Endodermal cell (in vitro differentiated cells): ENCODE measurements at regions not wholly inside any gene's neighbourhood (a gene's known extent, or its start where the extent isn't known, plus 50 kb on each side); places are given as distances from the start of the nearest gene placed in this dataset.

Experiments
- DNase-seq: peaks from one replicate; pipeline ENCODE4 v3.0.0-alpha.2; 2017
- H3K27ac ChIP-seq: 2 replicates; pipeline ENCODE4 v1.5.1; 2013; ENCODE audit warnings: mild to moderate bottlenecking, low read depth, low read length, moderate library complexity
- H3K27me3 ChIP-seq: 2 replicates; pipeline ENCODE4 v1.6.1; 2013; ENCODE audit warnings: mild to moderate bottlenecking, low read length, moderate library complexity; ENCODE audit not compliant: insufficient read depth, control insufficient read depth, poor library complexity, severe bottlenecking
- H3K36me3 ChIP-seq: 2 replicates; pipeline ENCODE4 v1.7.0; 2013; ENCODE audit warnings: mild to moderate bottlenecking, low read length, moderate library complexity; ENCODE audit not compliant: control insufficient read depth, insufficient read depth
- H3K4me1 ChIP-seq: one replicate; pipeline ENCODE4 v1.7.0; 2013; ENCODE audit warnings: low read length; ENCODE audit not compliant: control insufficient read depth, insufficient read depth
- H3K4me3 ChIP-seq: 2 replicates; pipeline ENCODE4 v1.5.1; 2013; ENCODE audit warnings: mild to moderate bottlenecking, low read length, moderate library complexity
- H3K9ac ChIP-seq: 2 replicates; pipeline ENCODE4 v1.6.1; 2013; ENCODE audit warnings: mild to moderate bottlenecking, low read length, moderate library complexity; ENCODE audit not compliant: poor library complexity, severe bottlenecking; ENCODE audit errors: extremely low read depth
- H3K9me3 ChIP-seq: 2 replicates; pipeline ENCODE4 v1.6.1; 2013; ENCODE audit warnings: mild to moderate bottlenecking, low read length, moderate library complexity; ENCODE audit not compliant: control insufficient read depth
- H3K27ac Mint-ChIP-seq: 2 replicates; pipeline ENCODE4 v1.8.0; 2020; ENCODE audit warnings: mixed read lengths
- H3K27me3 Mint-ChIP-seq: 2 replicates; pipeline ENCODE4 v1.8.0; 2021; ENCODE audit warnings: mild to moderate bottlenecking, mixed read lengths; ENCODE audit not compliant: insufficient read depth
- H3K36me3 Mint-ChIP-seq: 2 replicates; pipeline ENCODE4 v1.8.0; 2020; ENCODE audit warnings: low read depth, mixed read lengths
- H3K4me1 Mint-ChIP-seq: 2 replicates; pipeline ENCODE4 v1.8.0; 2020; ENCODE audit warnings: mixed read lengths
- H3K4me3 Mint-ChIP-seq: 2 replicates; pipeline ENCODE4 v1.8.0; 2020; ENCODE audit warnings: mild to moderate bottlenecking, moderate library complexity, mixed read lengths
- H3K9me3 Mint-ChIP-seq: 2 replicates; pipeline ENCODE4 v1.8.0; 2020; ENCODE audit warnings: mild to moderate bottlenecking, mixed read lengths
- CTCF ChIP-seq: fragments of 200-600 bp; sonication (generic); conservative IDR thresholded peaks from 2 replicates; pipeline ENCODE4 v1.5.0; 2021; ENCODE audit warnings: antibody characterized with exemption, mild to moderate bottlenecking
- WGBS, 2 experiments: methylation state at CpG; one replicate each; pipeline versions ENCODE4 v1.1.5 to v1.1.7; 2013; ENCODE audit warnings: missing lambda C conversion rate in 2 of 2, mixed read lengths in 1 of 2; ENCODE audit not compliant: insufficient coverage in 1 of 2, insufficient read length in 1 of 2; 5-methylcytosine and 5-hydroxymethylcytosine counted together

- H3K4me1 Mint-ChIP-seq: no peaks in the 10 kb centered on the region
Measured at GRCh38 chr22:48558606-48559402, 1268.9 kb downstream of the BRD1 start.

GRCh38 chr22:48558016-48558415 lies 1269.7 kb downstream of the BRD1 start:
- H3K27me3 ChIP-seq: no peaks in the 10 kb centered on the region
- TF ChIP-seq CTCF: no peak
- no peak overlapping the region for H3K27ac ChIP-seq
- Mint-ChIP-seq H3K4me1 (no peaks in the 10 kb centered on the region), H3K36me3 (no peaks in the 10 kb centered on the region), H3K9me3 (no peaks in the 10 kb centered on the region), H3K4me3 (no peak overlapping the region), H3K27me3 (no peaks in the 10 kb centered on the region), H3K27ac (no peak overlapping the region)
- H3K36me3 ChIP-seq: no peaks in the 10 kb centered on the region
- no peak overlapping the region for H3K4me3 ChIP-seq
- H3K4me1 ChIP-seq: no peaks in the 10 kb centered on the region
- no peak for DNase-seq
- no peaks in the 10 kb centered on the region for H3K9me3 ChIP-seq
- no peak overlapping the region for H3K9ac ChIP-seq
- WGBS, 2 experiments: 95 to 99% methylated on average over 12 of the region's 12 CpGs

More at GRCh38 chr22:48558606-48559402, 1268.9 kb downstream of the BRD1 start:
- H3K9me3 Mint-ChIP-seq: no peaks in the 10 kb centered on the region
- no peak overlapping the region for H3K27ac Mint-ChIP-seq
- Histone ChIP-seq H3K9ac (no peak overlapping the region), H3K4me1 (no peaks in the 10 kb centered on the region), H3K9me3 (no peaks in the 10 kb centered on the region), H3K36me3 (no peaks in the 10 kb centered on the region), H3K27me3 (no peaks in the 10 kb centered on the region), H3K27ac (no peak overlapping the region), H3K4me3 (no peak overlapping the region)
- WGBS, 2 experiments: 92 to 98% methylated on average over 17 to 25 of the region's 25 CpGs
- H3K4me3 Mint-ChIP-seq: no peak overlapping the region
- H3K27me3 Mint-ChIP-seq: no peaks in the 10 kb centered on the region
- DNase-seq: no peak
- H3K36me3 Mint-ChIP-seq: no peaks in the 10 kb centered on the region
- TF ChIP-seq CTCF: no peak

GRCh38 chr22:48557473-48557872 lies 1270.2 kb downstream of the BRD1 start:
- Mint-ChIP-seq H3K27me3 (no peaks in the 10 kb centered on the region), H3K9me3 (no peaks in the 10 kb centered on the region), H3K36me3 (no peaks in the 10 kb centered on the region), H3K4me1 (no peaks in the 10 kb centered on the region), H3K27ac (no peak overlapping the region), H3K4me3 (no peak overlapping the region)
- Histone ChIP-seq H3K9ac (no peak overlapping the region), H3K9me3 (no peaks in the 10 kb centered on the region), H3K4me1 (no peaks in the 10 kb centered on the region), H3K36me3 (no peaks in the 10 kb centered on the region), H3K4me3 (no peak overlapping the region), H3K27me3 (no peaks in the 10 kb centered on the region), H3K27ac (no peak overlapping the region)
- DNase-seq: no peak
- no peak for TF ChIP-seq CTCF
- WGBS, 2 experiments: 94 to 96% methylated on average over 4 to 11 of the region's 11 CpGs
